Inflammatory macrophage treated with lipopolysaccharide for 1 hour (primary cell): ENCODE measurements at regions not wholly inside any gene's neighbourhood (a gene's known extent, or its start where the extent isn't known, plus 50 kb on each side); places are given as distances from the start of the nearest gene placed in this dataset.
"Not testable (repeated sequence)": the region's sequence is repeated elsewhere in the genome, so short reads cannot be mapped to it uniquely, and the experiment has no call there.

Experiments used
- DNase-seq, 2 donors: peaks; one replicate each; pipeline ENCODE4 v3.0.0-alpha.2; 2020 to 2022

- DNase-seq: no peak
These were observed 601.2 kb downstream of the ADCYAP1 start for GRCh38 chr18:1505856-1506255.

GRCh38 chr18:1510542-1511179, 606.0 kb downstream of the ADCYAP1 start:
- DNase-seq: no peak

- DNase-seq: no peak
These were observed 607.1 kb downstream of the ADCYAP1 start for GRCh38 chr18:1511619-1512311.

GRCh38 chr18:1513519-1513918, 608.8 kb downstream of the ADCYAP1 start:
- no peak for DNase-seq

GRCh38 chr18:1521588-1522248, 617.0 kb downstream of the ADCYAP1 start:
- not testable (repeated sequence) for DNase-seq

- no peak for DNase-seq
These were observed 617.6 kb downstream of the ADCYAP1 start for GRCh38 chr18:1522249-1522615.

GRCh38 chr18:1526991-1527390, 622.3 kb downstream of the ADCYAP1 start:
- DNase-seq: no peak

- DNase-seq: no peak
These were observed 623.1 kb downstream of the ADCYAP1 start for GRCh38 chr18:1527805-1528204.

GRCh38 chr18:1528447-1528846, 623.8 kb downstream of the ADCYAP1 start:
- DNase-seq: no peak

- DNase-seq: no peak
These were observed 624.4 kb downstream of the ADCYAP1 start for GRCh38 chr18:1528964-1529509.

- DNase-seq: no peak
These were observed 626.0 kb downstream of the ADCYAP1 start for GRCh38 chr18:1530650-1531049.

GRCh38 chr18:1539276-1539675, 634.6 kb downstream of the ADCYAP1 start:
- no peak for DNase-seq

- no peak for DNase-seq
These were observed 636.8 kb downstream of the ADCYAP1 start for GRCh38 chr18:1541478-1541877.

- no peak for DNase-seq
These were observed 637.6 kb downstream of the ADCYAP1 start for GRCh38 chr18:1542230-1542774.

GRCh38 chr18:1544016-1544415, 639.3 kb downstream of the ADCYAP1 start:
- DNase-seq: no peak

- DNase-seq: not testable (repeated sequence)
These were observed 653.0 kb downstream of the ADCYAP1 start for GRCh38 chr18:1557711-1558110.

- peak in 1 of 2 donors; percentile 39 for DNase-seq
These were observed 654.9 kb downstream of the ADCYAP1 start for GRCh38 chr18:1559563-1559962.

GRCh38 chr18:1564793-1565192, 660.1 kb downstream of the ADCYAP1 start:
- no peak for DNase-seq

- peak in 1 of 2 donors; percentile 17 for DNase-seq
These were observed 666.5 kb downstream of the ADCYAP1 start for GRCh38 chr18:1571206-1571605.

GRCh38 chr18:1573732-1574131, 669.1 kb downstream of the ADCYAP1 start:
- no peak for DNase-seq

GRCh38 chr18:1575084-1575483, 670.4 kb downstream of the ADCYAP1 start:
- no peak for DNase-seq

- DNase-seq: peak in 1 of 2 donors; percentile 12
These were observed 673.8 kb downstream of the ADCYAP1 start for GRCh38 chr18:1578505-1578904.

- no peak for DNase-seq
These were observed 676.9 kb downstream of the ADCYAP1 start for GRCh38 chr18:1581581-1581980.
